ENCODE measurements at regions not wholly inside any gene's neighbourhood (a gene's known extent, or its start where the extent isn't known, plus 50 kb on each side); places are given as distances from the start of the nearest gene placed in this dataset.

DNA sequence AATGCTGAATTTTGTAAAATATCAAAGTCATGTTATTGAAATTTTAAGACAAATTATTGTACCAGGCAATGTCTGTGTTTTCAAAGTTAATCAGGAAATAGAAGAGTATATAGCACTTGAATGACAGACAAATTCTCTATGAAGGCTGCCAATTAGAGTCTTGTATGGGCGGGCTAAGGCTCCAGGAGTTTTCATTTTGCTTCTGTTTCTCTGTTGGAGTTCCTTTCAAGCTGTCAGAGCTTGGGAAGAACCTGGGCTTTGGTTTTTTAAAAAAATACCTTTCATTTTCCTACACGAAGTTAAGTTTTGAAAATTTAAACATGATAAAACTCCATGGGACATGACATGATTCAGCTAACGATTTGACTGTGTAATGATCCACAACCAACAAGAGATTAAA, 339.0 kb upstream of the KCNH7 start:
- TF ChIP-seq, protein P1, sequence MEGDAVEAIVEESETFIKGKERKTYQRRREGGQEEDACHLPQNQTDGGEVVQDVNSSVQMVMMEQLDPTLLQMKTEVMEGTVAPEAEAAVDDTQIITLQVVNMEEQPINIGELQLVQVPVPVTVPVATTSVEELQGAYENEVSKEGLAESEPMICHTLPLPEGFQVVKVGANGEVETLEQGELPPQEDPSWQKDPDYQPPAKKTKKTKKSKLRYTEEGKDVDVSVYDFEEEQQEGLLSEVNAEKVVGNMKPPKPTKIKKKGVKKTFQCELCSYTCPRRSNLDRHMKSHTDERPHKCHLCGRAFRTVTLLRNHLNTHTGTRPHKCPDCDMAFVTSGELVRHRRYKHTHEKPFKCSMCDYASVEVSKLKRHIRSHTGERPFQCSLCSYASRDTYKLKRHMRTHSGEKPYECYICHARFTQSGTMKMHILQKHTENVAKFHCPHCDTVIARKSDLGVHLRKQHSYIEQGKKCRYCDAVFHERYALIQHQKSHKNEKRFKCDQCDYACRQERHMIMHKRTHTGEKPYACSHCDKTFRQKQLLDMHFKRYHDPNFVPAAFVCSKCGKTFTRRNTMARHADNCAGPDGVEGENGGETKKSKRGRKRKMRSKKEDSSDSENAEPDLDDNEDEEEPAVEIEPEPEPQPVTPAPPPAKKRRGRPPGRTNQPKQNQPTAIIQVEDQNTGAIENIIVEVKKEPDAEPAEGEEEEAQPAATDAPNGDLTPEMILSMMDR (IDR thresholded peaks at IDR 0.05; ENCODE audit: low read depth, low read length): no peak
- TF ChIP-seq EZH2phosphoT487 (IDR thresholded peaks at IDR 0.05; ENCODE audit: low read depth): no peak

Data from OCI-LY3 (cell line).